ENCODE measurements at regions not wholly inside any gene's neighbourhood (a gene's known extent, or its start where the extent isn't known, plus 50 kb on each side); places are given as distances from the start of the nearest gene placed in this dataset.

DNA sequence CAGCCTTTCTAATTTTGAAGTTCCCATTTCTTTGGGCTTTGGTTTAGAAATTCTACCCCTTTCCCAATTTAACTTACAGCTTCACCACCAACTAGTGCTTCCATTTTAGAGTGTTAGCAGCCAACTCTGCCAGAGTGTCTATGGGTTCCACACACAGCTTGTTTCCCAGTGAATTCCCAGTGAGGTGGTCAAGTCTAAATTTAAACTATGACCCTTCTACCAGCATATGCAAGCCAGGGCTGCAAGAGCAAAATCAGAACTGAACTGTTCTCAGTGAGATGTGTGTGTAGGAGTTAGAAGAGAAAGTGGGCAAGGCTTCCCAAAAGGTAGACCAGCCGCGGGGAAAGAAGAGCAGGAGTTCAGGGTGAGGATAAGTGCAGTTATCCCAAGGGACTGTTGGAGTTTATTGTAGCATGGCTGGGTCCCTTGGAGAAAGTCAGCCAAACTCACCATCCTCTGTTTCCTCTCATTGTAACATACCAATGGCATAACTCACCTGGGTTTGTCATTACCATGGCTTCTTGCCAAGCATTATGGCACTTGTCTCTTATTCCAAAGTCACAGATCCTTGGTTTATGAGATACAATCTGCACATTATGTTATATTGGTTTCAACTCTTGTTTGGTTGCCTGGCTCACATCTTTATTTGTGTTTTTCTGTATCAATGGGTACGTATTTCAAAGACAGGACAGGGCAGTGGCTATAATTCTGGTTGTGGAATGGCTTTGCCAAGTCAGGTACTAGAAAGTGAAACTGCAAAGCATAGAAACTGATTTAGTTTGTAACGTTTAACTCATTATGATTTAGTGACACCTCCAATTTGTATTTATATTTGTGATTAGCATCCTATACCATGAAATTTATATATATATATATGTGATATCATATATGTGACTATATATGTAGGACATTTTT is 130.2 kb upstream of the UMPS start:
- H3K27ac ChIP-seq (replicated peaks): no peak overlapping the region
- TF ChIP-seq POLR2AphosphoS5 (IDR thresholded peaks at IDR 0.05; ENCODE audit: low read depth): no peak
- no peak for DNase-seq (ENCODE audit: low read depth in 1 of 2, low spot score in 1 of 2)
- no peak overlapping the region for H3K4me3 ChIP-seq (replicated peaks; ENCODE audit: insufficient read depth, low read length)
- peaks cover 2% of the 10 kb centered on the region for H3K27me3 ChIP-seq (ENCODE audit: insufficient read depth, poor library complexity, severe bottlenecking)

DNA sequence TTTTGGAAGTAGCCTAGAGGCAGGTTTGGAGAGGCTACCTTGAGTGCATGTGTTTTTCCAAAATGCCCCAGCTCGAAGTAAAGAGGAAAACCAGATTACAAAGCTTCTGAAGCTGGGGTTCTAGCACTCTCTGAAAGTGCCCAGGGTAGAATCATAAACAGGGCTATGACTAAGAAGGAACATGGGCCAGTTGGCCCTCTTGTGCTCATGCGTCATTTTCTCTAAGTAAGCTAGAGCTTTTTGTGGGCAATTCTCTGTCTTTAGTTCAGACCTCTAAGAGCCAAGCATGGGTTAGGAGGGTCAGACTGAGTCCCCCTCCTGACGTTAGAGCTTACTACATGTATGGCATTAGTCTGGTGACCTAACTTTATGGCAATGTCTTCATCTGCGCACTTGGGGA is 129.5 kb upstream of the UMPS start:
- TF ChIP-seq GABPA (IDR thresholded peaks at IDR 0.05; ENCODE audit: low read depth) (no peak), POLR2AphosphoS5 (IDR thresholded peaks at IDR 0.05; ENCODE audit: low read depth) (no peak), SPI1 (IDR thresholded peaks at IDR 0.05; ENCODE audit: borderline replicate concordance, low read depth) (no peak)
- TF ChIP-seq, protein P1, sequence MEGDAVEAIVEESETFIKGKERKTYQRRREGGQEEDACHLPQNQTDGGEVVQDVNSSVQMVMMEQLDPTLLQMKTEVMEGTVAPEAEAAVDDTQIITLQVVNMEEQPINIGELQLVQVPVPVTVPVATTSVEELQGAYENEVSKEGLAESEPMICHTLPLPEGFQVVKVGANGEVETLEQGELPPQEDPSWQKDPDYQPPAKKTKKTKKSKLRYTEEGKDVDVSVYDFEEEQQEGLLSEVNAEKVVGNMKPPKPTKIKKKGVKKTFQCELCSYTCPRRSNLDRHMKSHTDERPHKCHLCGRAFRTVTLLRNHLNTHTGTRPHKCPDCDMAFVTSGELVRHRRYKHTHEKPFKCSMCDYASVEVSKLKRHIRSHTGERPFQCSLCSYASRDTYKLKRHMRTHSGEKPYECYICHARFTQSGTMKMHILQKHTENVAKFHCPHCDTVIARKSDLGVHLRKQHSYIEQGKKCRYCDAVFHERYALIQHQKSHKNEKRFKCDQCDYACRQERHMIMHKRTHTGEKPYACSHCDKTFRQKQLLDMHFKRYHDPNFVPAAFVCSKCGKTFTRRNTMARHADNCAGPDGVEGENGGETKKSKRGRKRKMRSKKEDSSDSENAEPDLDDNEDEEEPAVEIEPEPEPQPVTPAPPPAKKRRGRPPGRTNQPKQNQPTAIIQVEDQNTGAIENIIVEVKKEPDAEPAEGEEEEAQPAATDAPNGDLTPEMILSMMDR (IDR thresholded peaks at IDR 0.05; ENCODE audit: insufficient read depth, low read length): no peak
- TF ChIP-seq, protein P2, sequence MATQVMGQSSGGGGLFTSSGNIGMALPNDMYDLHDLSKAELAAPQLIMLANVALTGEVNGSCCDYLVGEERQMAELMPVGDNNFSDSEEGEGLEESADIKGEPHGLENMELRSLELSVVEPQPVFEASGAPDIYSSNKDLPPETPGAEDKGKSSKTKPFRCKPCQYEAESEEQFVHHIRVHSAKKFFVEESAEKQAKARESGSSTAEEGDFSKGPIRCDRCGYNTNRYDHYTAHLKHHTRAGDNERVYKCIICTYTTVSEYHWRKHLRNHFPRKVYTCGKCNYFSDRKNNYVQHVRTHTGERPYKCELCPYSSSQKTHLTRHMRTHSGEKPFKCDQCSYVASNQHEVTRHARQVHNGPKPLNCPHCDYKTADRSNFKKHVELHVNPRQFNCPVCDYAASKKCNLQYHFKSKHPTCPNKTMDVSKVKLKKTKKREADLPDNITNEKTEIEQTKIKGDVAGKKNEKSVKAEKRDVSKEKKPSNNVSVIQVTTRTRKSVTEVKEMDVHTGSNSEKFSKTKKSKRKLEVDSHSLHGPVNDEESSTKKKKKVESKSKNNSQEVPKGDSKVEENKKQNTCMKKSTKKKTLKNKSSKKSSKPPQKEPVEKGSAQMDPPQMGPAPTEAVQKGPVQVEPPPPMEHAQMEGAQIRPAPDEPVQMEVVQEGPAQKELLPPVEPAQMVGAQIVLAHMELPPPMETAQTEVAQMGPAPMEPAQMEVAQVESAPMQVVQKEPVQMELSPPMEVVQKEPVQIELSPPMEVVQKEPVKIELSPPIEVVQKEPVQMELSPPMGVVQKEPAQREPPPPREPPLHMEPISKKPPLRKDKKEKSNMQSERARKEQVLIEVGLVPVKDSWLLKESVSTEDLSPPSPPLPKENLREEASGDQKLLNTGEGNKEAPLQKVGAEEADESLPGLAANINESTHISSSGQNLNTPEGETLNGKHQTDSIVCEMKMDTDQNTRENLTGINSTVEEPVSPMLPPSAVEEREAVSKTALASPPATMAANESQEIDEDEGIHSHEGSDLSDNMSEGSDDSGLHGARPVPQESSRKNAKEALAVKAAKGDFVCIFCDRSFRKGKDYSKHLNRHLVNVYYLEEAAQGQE (IDR thresholded peaks at IDR 0.05; ENCODE audit: insufficient replicate concordance, low read depth): no peak
- no peak for DNase-seq (ENCODE audit: low read depth in 1 of 2, low spot score in 1 of 2)
- no peak overlapping the region for H3K4me3 ChIP-seq (replicated peaks; ENCODE audit: insufficient read depth, low read length)

DNA sequence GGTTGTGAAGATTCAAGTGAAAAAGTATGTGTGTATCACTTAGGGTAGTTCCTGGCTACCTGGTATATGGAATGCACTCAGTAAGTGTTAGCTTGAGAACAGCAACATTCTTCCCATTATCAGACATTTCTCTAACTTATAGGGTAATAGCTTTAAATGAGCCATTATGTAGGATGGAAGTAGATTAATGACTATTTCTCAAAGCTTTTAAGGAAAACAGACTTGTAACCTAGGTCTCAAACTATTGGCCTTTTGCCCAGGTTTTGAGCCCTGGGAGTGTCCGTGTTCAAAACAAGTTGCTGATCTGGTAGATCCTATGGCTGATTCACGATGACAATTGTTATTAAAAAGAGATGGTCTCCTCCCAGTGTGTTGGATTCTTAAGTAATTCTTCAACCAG is 129.1 kb upstream of the UMPS start:
- no peaks in the 10 kb centered on the region for H3K27me3 ChIP-seq (ENCODE audit: insufficient read depth, poor library complexity, severe bottlenecking)
- H3K27ac ChIP-seq (replicated peaks): no peak overlapping the region
- no peak for DNase-seq (ENCODE audit: low read depth in 1 of 2, low spot score in 1 of 2)
- H3K4me3 ChIP-seq (replicated peaks; ENCODE audit: insufficient read depth, low read length): no peak overlapping the region
- TF ChIP-seq, protein P1 (IDR thresholded peaks at IDR 0.05; ENCODE audit: insufficient read depth, low read length): no peak
- TF ChIP-seq POLR2AphosphoS5 (IDR thresholded peaks at IDR 0.05; ENCODE audit: low read depth) (no peak), SPI1 (IDR thresholded peaks at IDR 0.05; ENCODE audit: borderline replicate concordance, low read depth) (no peak), GABPA (IDR thresholded peaks at IDR 0.05; ENCODE audit: low read depth) (no peak)
- TF ChIP-seq, protein P2 (IDR thresholded peaks at IDR 0.05; ENCODE audit: insufficient replicate concordance, low read depth): no peak

More for the DNA sequence above, 129.5 kb upstream of the UMPS start:
- H3K27me3 ChIP-seq (ENCODE audit: insufficient read depth, poor library complexity, severe bottlenecking): no peaks in the 10 kb centered on the region
- no peak overlapping the region for H3K27ac ChIP-seq (replicated peaks)

DNA sequence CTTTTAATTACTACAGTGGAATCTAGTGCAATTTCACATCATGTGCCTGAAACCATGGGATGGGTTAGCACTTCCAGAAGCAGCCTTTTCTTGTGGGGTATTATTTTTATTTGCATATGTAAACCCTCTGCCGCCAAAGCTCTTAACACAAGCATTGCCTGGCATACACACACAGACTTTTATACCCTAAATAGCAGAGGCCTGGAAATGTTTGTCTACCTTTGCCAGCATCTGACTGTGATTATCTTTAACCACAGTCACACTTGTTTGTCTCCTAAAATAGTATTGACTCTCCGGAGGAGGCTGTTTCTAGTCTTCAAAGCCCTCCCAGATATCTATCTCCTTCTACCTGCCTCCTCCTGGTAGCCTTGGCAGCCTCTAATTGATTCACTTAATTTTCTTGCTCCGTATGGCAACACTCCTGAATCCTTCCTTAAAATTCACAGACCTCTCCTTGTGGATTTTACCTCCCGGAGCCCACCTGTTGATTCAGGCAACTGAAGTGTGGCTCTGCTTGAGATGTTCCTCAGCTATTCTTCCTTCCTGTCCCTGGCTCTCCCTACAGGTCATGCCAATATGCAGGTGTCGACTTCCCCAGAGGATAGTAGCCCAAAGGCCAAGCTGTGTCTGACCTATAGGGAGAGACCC is 127.1 kb upstream of the UMPS start:
- no peak for DNase-seq (ENCODE audit: low read depth in 1 of 2, low spot score in 1 of 2)
- H3K4me3 ChIP-seq (replicated peaks; ENCODE audit: insufficient read depth, low read length): no peak overlapping the region
- H3K27me3 ChIP-seq (ENCODE audit: insufficient read depth, poor library complexity, severe bottlenecking): no peaks in the 10 kb centered on the region
- TF ChIP-seq SPI1 (IDR thresholded peaks at IDR 0.05; ENCODE audit: borderline replicate concordance, low read depth) (no peak), POLR2AphosphoS5 (IDR thresholded peaks at IDR 0.05; ENCODE audit: low read depth) (no peak), GABPA (IDR thresholded peaks at IDR 0.05; ENCODE audit: low read depth) (no peak)
- TF ChIP-seq, protein P2 (IDR thresholded peaks at IDR 0.05; ENCODE audit: insufficient replicate concordance, low read depth): no peak
- TF ChIP-seq, protein P1 (IDR thresholded peaks at IDR 0.05; ENCODE audit: insufficient read depth, low read length): no peak
- H3K27ac ChIP-seq (replicated peaks): no peak overlapping the region
